ENCODE measurements at regions not wholly inside any gene's neighbourhood (a gene's known extent, or its start where the extent isn't known, plus 50 kb on each side); places are given as distances from the start of the nearest gene placed in this dataset.

DNA sequence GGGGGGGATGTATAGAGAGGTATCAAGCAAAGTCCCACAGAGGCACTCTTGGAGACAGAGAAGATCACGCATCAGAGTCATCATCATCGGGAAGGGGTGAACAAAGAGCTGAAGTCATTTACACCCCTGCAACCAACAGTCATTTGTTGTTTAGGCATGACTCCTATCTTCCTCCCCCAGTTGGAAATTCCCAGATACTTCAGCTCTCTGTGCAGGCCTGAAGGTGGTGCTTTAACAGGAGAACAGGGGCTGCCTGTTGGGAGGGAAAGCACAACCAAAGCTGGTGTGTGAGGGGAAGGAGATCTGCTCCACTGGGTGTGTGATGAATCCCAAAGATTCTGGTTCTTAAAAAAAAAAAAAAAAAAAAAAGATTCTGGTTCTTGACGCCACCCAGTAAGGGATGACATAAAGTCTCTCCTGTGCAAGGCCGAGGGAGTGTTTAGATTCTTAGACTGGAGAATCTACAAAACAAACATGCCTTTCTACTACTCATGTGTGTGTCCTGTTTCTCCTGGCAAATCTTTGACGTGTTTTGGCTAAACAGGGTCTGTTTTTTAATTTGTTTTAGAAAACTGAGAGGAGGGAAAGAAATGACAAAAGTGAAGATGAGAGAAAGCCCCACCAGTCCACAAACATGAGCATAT lies 121.0 kb upstream of the ARHGAP5 start:
- TF ChIP-seq ETV6 (IDR thresholded peaks at IDR 0.05; ENCODE audit: borderline replicate concordance in 1 of 2, low read depth in 2 of 2, low read length in 1 of 2): no peak
- no peak for TF ChIP-seq ETV6 (CRISPR knock-in tag; IDR thresholded peaks at IDR 0.05; ENCODE audit: borderline replicate concordance)
- TF ChIP-seq JUND (IDR thresholded peaks at IDR 0.05; ENCODE audit: borderline replicate concordance, low read depth, low read length): no peak
- no peak for TF ChIP-seq JUND (tag; IDR thresholded peaks at IDR 0.05; ENCODE audit: borderline replicate concordance, low read depth, low read length)
- TF ChIP-seq BHLHE40 (IDR thresholded peaks at IDR 0.05; ENCODE audit: low read length): no peak
- TF ChIP-seq CBX1 (IDR thresholded peaks at IDR 0.05; ENCODE audit: low read depth): no peak
